Left ventricle myocardium inferior (tissue), 1 donor: ENCODE measurements at regions not wholly inside any gene's neighbourhood (a gene's known extent, or its start where the extent isn't known, plus 50 kb on each side); places are given as distances from the start of the nearest gene placed in this dataset.

ENCODE experiments used
- DNase-seq: peaks from one replicate; pipeline ENCODE4 v3.0.0-alpha.2; 2020
- H3K27ac ChIP-seq: fragments of 200-600 bp; replicated peaks from 2 replicates; pipeline ENCODE4 v1.8.0; 2021
- H3K27me3 ChIP-seq: fragments of 200-600 bp; 2 replicates; pipeline ENCODE4 v1.8.0; 2021; ENCODE audit warnings: low read depth
- H3K36me3 ChIP-seq: fragments of 200-600 bp; 2 replicates; pipeline ENCODE4 v1.8.0; 2021
- H3K4me1 ChIP-seq: fragments of 200-600 bp; 2 replicates; pipeline ENCODE4 v1.8.0; 2021
- H3K4me3 ChIP-seq: fragments of 200-600 bp; 2 replicates; pipeline ENCODE4 v1.8.0; 2021; ENCODE audit warnings: mild to moderate bottlenecking, moderate library complexity
- H3K9me3 ChIP-seq: fragments of 200-600 bp; replicated peaks from 2 replicates; pipeline ENCODE4 v1.8.0; 2021
- intact Hi-C: fragments of 100-400 bp; cut with micrococcal nuclease; formaldehyde crosslinking; loops from one replicate; pipeline ENCODE4 v1.11.0; 2022
- TF ChIP-seq, protein P1 (sequence below): fragments of 200-600 bp; IDR thresholded peaks from 2 replicates; pipeline ENCODE4 v1.8.0; 2021; ENCODE audit warnings: antibody characterized with exemption, mild to moderate bottlenecking, borderline replicate concordance
- donor health status: DM: no; HTN: yes; CAD: no; lungs with severe emphysema.

- intact Hi-C loops = no loop called here
- TF ChIP-seq, protein P1, sequence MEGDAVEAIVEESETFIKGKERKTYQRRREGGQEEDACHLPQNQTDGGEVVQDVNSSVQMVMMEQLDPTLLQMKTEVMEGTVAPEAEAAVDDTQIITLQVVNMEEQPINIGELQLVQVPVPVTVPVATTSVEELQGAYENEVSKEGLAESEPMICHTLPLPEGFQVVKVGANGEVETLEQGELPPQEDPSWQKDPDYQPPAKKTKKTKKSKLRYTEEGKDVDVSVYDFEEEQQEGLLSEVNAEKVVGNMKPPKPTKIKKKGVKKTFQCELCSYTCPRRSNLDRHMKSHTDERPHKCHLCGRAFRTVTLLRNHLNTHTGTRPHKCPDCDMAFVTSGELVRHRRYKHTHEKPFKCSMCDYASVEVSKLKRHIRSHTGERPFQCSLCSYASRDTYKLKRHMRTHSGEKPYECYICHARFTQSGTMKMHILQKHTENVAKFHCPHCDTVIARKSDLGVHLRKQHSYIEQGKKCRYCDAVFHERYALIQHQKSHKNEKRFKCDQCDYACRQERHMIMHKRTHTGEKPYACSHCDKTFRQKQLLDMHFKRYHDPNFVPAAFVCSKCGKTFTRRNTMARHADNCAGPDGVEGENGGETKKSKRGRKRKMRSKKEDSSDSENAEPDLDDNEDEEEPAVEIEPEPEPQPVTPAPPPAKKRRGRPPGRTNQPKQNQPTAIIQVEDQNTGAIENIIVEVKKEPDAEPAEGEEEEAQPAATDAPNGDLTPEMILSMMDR = no peak
- DNase-seq = no peak
These were observed 75.9 kb upstream of the SP8 start for GRCh38 chr7:20862554-20862953.

DNA sequence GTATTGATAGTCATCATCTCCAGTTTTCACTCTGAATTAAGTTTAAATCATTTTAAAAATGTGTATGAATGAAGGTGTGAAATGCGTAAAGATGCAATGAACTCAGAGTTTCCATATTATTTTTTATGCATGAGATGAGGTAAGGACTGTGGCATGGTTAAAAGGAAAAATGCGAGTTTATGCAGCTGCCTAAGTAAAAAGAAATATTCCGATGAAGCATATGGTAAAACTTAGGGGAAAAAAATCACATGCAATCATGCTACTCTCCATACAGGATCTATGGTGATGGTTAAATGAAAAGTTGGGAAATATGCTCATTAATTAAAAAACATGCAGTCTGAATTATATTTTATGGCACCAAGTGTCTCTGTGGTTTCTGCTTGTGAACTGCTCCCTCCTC is 77.5 kb upstream of the SP8 start:
- Histone ChIP-seq H3K4me1 (no peaks in the 10 kb centered on the region), H3K4me3 (no peak overlapping the region), H3K27me3 (peaks cover 5% of the 10 kb centered on the region), H3K27ac (no peak overlapping the region), H3K36me3 (no peaks in the 10 kb centered on the region), H3K9me3 (no peaks in the 10 kb centered on the region)
- intact Hi-C loops = no loop called here
- TF ChIP-seq, protein P1 = no peak
- no peak for DNase-seq

More at GRCh38 chr7:20862554-20862953, 75.9 kb upstream of the SP8 start:
- no peak overlapping the region for H3K27ac ChIP-seq
- no peaks in the 10 kb centered on the region for H3K9me3 ChIP-seq
- H3K4me3 ChIP-seq = no peak overlapping the region
- no peaks in the 10 kb centered on the region for H3K4me1 ChIP-seq
- H3K27me3 ChIP-seq = peaks cover 5% of the 10 kb centered on the region
- H3K36me3 ChIP-seq = no peaks in the 10 kb centered on the region

DNA sequence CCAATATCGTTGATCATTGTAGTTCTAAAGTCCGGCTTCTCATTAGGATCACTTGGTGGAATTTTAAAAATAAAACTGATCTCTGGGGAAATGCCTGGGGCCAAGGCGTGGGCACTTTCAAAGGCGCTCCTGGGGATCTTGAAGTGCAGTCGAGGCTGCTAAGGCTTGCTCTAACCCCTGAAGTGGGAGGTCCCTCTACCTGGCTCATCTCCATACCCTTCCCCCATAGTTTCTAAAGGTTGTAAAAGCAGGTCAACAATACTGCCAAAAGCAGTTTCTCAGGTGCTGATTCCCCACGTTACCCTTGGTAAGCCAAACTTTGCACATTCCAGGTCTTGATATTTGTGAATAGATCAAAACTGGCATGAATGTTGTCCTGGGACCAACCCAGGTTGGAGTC is 79.0 kb upstream of the SP8 start:
- DNase-seq = no peak
- H3K9me3 ChIP-seq = no peaks in the 10 kb centered on the region
- H3K4me1 ChIP-seq = no peaks in the 10 kb centered on the region
- TF ChIP-seq, protein P1 = no peak
- no peaks in the 10 kb centered on the region for H3K36me3 ChIP-seq
- H3K27ac ChIP-seq = no peak overlapping the region
- H3K4me3 ChIP-seq = no peak overlapping the region
- peaks cover 5% of the 10 kb centered on the region for H3K27me3 ChIP-seq
- intact Hi-C loops = no loop called here

GRCh38 chr7:20870977-20871376 is 84.3 kb upstream of the SP8 start:
- TF ChIP-seq, protein P1 = no peak

DNA sequence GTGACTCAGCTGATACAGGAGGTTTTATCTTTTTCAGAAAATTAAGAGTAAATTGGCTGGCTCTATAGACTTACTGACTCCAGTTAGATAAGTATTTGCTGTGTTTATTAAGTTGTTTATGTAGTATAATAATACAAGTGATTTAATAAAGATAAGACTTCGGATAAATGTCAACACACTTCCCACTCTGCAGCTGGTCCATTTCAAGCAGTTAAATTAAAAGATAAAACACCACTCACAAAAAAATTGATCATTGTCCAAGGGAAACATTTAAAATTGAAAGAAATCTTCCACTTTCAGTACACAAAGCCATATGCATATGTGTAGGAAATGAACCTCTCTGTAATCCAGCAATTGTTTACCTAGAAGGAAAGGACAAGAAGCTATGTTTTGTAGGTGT is 106.1 kb upstream of the SP8 start:
- intact Hi-C loops = no loop called here
- no peaks in the 10 kb centered on the region for H3K27me3 ChIP-seq
- H3K4me1 ChIP-seq = no peaks in the 10 kb centered on the region
- H3K27ac ChIP-seq = no peak overlapping the region
- TF ChIP-seq, protein P1 = no peak
- no peaks in the 10 kb centered on the region for H3K36me3 ChIP-seq
- DNase-seq = no peak
- H3K9me3 ChIP-seq = peaks cover 22% of the 10 kb centered on the region
- no peak overlapping the region for H3K4me3 ChIP-seq

More at GRCh38 chr7:20870977-20871376, 84.3 kb upstream of the SP8 start:
- Histone ChIP-seq H3K36me3 (no peaks in the 10 kb centered on the region), H3K4me3 (no peak overlapping the region), H3K4me1 (no peaks in the 10 kb centered on the region), H3K9me3 (peaks cover 4% of the 10 kb centered on the region), H3K27me3 (peaks cover under 1% of the 10 kb centered on the region), H3K27ac (no peak overlapping the region)
- intact Hi-C loops = no loop called here
- no peak for DNase-seq

- no peak overlapping the region for H3K4me3 ChIP-seq
- peaks cover 3% of the 10 kb centered on the region for H3K9me3 ChIP-seq
- DNase-seq = no peak
- intact Hi-C loops = no loop called here
- no peaks in the 10 kb centered on the region for H3K4me1 ChIP-seq
- no peaks in the 10 kb centered on the region for H3K27me3 ChIP-seq
- H3K36me3 ChIP-seq = no peaks in the 10 kb centered on the region
- TF ChIP-seq, protein P1 = no peak
- H3K27ac ChIP-seq = no peak overlapping the region
These were observed 108.1 kb upstream of the SP8 start for GRCh38 chr7:20894806-20895205.
